NCI-H2196 (cell line): ENCODE measurements at regions not wholly inside any gene's neighbourhood (a gene's known extent, or its start where the extent isn't known, plus 50 kb on each side); places are given as distances from the start of the nearest gene placed in this dataset.

Experiments
- DNase-seq: peaks from one replicate; lab custom pipeline; 2025; ENCODE audit not compliant: unreplicated experiment; lab: John Stamatoyannopoulos, UW

DNA sequence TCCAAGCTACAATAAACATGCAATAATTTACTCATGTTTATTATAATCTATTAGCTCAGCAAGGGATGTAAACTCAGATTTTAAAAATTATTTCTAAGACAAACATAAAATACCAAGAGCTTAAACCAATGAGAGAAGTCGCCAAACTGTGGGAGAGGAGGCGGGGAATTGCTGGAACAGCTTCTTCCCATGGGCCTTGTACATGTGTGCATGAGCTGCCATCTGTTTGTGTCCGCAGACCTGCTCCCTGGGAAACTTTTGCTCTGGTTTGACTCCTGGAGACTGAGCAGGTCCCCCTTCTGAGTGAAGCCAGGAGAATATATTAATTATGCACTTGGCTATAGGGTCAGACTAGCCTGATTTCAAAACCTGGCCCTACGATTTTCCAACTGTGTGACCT, 655.9 kb upstream of the SOX11 start:
- no peak for DNase-seq

GRCh38 chr2:5039241-5039975, 652.8 kb upstream of the SOX11 start:
- DNase-seq = no peak

GRCh38 chr2:5040571-5040970, 651.6 kb upstream of the SOX11 start:
- no peak for DNase-seq

DNA sequence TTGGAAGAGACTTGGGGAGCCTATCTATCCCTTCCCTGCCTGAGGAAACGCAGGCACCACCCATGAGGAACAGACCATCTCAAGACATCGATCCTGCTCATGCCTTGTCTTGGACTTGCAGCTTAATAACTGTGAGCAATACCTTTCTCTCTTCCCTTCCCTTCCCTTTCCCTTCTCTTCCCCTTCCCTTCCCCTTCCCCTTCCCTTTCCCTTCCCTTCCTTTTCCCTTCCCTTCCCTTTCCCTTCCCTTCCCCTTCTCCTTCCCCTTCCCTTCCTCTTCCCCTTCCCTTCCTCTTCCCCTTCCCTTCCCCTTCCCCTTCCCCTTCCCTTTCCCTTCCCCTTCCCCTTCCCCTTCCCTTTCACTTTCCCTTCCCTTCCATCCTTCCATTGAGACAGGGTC, 650.7 kb upstream of the SOX11 start:
- no peak for DNase-seq

- DNase-seq = no peak
Measured at GRCh38 chr2:5042666-5043440, 649.3 kb upstream of the SOX11 start.

GRCh38 chr2:5051300-5051699, 640.9 kb upstream of the SOX11 start:
- no peak for DNase-seq

- no peak for DNase-seq
Measured at GRCh38 chr2:5052905-5053304, 639.3 kb upstream of the SOX11 start.

- DNase-seq = no peak
Measured at GRCh38 chr2:5057891-5058351, 634.3 kb upstream of the SOX11 start.

DNA sequence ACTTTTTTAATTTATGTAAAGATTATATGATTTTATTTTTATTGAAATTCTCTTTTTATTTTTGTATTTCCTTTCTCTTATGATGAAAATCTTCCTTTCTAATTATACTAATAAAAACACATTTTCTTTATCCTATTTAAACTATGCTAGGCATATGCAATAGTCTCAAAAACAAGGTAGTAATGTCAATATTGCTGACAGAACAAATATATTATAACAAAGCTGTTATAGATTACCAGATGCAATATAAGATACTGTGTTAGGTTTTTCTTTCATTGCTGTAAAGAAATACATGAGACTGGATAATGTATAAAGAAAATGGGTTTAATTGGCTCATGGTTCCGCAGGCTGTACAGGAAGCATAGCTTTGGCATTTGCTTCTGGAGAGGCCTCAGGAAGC, 631.2 kb upstream of the SOX11 start:
- no peak for DNase-seq

DNA sequence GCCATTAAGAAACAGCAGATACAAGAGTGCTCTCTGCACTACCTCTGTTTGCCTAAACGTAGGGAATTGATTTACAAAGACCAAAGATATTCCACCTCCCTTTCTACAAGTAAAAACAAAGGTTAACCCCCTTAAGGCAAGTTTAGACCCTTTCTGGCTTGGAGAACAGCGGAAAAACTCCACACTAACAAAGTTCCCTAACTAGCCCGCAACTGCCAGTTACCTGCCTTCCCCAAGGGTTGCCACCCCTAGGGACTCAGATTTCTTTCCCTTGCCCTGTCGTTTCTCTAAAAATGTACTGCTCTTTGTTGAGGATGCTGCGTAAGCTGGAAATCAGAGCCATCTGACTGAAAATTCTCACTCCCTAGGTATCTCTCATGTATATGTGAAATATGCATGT, 627.5 kb upstream of the SOX11 start:
- DNase-seq = no peak

- no peak for DNase-seq
Measured at GRCh38 chr2:5067816-5068215, 624.4 kb upstream of the SOX11 start.

- DNase-seq = no peak
Measured at GRCh38 chr2:5070257-5070656, 621.9 kb upstream of the SOX11 start.

DNA sequence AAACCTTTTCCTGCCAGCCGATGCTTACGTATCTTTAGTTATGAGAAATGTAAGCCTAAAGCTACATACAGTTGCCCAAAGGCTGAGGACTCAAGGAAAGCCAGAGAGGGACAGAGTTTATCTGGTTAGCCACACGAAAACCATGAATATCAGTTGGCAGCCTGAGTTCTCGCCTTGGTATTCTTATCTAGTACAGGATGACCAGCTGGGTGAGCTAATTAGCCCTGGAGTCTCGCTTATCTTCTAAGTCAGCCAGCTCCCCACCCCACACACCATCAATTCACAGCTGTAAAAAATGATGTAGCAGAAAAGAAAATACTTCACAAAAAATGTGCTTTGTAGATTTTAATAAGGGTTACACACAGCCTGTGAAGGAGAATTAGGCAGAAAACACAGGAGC, 617.5 kb upstream of the SOX11 start:
- DNase-seq = no peak

GRCh38 chr2:5076599-5076998, 615.6 kb upstream of the SOX11 start:
- DNase-seq = no peak

DNA sequence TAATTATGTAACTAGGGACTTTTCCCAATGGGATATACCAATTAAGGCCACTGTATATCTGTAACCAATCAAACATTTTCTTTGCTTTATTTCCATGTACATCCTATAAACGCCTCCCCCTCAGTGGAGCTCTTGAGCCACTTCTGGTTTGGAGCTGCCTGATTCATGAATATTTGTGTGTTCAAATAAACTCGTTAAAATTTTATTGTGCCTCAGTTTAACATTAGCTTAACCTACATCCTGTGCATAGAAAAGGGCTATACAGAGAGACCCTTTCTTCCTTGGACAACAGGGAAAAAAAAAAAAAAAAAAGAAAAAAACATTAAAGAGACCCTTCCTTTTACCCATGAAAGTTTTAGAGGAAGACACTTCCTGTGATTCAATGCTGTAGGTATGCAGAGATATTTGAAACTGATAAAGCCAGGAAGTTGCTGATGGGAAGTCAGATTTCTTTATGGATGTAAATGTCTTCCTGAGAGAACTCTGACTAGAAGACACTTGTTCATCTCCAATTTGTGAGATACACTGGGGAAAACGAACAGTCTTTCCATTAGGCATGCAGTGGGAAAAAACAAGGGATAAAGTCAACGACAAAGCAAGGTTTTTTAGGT, 614.6 kb upstream of the SOX11 start:
- DNase-seq = no peak

GRCh38 chr2:5083402-5083801, 608.8 kb upstream of the SOX11 start:
- no peak for DNase-seq

GRCh38 chr2:5089409-5089808, 602.8 kb upstream of the SOX11 start:
- no peak for DNase-seq

DNA sequence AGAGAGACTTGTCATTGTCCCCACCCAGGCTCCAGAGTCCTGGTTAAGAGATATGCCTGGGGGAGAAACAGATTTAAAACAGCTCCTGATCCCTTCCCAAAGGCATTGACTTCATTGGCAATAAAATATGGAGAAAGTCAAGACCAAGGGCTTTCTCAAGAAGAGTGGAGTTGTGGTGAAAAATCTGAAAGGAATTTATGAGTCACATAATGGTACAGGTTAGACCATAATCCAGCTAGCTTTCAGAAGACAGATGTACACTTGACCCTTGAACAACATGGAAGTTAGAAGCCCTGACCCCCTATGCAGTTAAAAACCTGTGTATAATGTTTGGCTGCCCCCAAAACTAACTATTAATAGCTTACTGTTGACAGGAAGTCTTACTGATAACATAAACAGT, 599.1 kb upstream of the SOX11 start:
- DNase-seq = no peak

DNA sequence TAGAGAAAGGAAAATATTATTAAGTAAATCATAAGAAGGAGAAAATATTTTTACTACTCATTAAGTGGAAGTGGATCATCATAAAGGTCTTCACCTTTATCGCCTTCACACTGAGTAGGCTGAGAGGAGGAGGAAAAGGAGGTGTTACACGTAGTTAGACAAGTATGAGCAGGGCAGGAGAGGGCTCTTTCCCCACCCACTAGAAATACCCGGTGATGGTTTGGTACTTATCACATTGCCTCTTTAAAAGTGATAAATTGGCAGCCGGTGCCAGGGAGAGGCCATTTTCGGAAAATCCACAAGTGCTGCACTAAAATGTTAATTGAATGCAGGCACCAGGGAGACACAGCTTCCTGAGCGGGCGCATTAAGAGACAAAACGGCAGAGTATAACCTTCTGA, 598.7 kb upstream of the SOX11 start:
- no peak for DNase-seq

DNA sequence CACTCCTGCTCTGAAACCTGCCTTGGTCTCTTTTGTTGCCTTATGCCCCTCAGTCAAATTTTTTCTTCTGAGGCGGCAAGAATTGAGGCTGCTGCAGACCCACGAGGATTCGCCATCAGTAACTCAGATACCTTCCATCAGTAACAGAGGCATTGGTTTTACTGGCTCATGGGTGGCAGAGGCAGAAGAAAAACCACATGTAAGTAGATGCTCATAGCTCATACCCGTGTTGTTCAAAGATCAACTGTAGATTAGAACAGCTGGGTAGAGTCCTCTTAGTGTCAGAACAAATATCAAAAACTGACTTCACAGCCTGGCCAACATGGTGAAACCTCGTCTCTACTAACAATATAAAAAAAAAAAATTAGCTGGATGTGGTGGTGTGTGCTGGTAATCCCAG, 598.0 kb upstream of the SOX11 start:
- DNase-seq = no peak

DNA sequence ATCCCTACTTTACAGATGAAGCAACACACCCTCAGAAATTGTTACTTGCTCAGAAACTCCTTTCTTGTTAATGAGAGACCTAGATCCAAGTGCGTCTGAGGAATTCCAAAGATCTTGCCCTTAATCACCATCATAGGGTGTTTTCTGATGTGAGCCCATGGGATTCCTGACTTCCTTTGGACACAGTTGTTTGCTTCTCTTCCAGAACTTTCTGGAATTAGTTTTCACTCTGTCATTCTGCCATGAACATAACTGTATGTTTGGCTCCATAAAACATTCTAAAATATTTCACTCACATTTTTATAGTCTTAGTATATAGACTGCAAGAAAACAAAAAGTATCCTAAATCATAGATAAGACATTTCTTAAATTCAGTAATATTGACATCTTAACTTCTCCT, 593.9 kb upstream of the SOX11 start:
- no peak for DNase-seq

DNA sequence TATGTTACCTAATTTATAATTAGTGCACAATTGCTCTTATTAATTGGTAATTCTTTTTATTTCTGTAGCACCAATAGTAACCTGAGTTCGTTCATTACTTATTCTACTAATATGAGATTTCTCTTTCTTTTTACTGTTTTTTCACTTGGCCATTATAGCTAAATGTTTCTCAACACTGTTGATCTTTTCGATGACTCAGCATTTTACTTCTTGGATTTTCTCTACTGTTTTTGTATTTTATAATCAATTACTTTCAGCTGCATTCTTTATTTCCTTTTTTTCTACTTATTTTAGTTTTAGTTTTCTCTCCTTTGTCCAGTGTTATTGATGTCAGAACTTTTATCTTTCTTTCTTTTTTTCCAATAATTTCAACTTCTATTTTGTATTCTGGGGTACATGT, 589.4 kb upstream of the SOX11 start:
- no peak for DNase-seq
